Peyer's patch (tissue), 4 donors: ENCODE measurements at regions not wholly inside any gene's neighbourhood (a gene's known extent, or its start where the extent isn't known, plus 50 kb on each side); places are given as distances from the start of the nearest gene placed in this dataset.

ENCODE experiments used
- CTCF ChIP-seq, 6 experiments: fragments of 450-650 bp in 4 of 6; fragments of 200-600 bp in 2 of 6; sonication (generic) in 1 of 6; IDR thresholded peaks; one replicate each; pipeline ENCODE4 v1.5.1; 2017 to 2019; ENCODE audit warnings: antibody characterized with exemption in 6 of 6, mild to moderate bottlenecking in 3 of 6, moderate library complexity in 1 of 6
- POLR2A ChIP-seq, 2 donors: fragments of 450-650 bp; IDR thresholded peaks; one replicate each; pipeline ENCODE4 v1.5.1; 2017; ENCODE audit warnings: antibody characterized with exemption in 2 of 2, mild to moderate bottlenecking in 2 of 2, moderate library complexity in 2 of 2

GRCh38 chr3:16720367-16720940 lies 115.2 kb upstream of the DAZL start:
- TF ChIP-seq CTCF (IDR thresholded peaks at IDR 0.05) (no peak), POLR2A (IDR thresholded peaks at IDR 0.05) (no peak)
